ENCODE measurements at regions not wholly inside any gene's neighbourhood (a gene's known extent, or its start where the extent isn't known, plus 50 kb on each side); places are given as distances from the start of the nearest gene placed in this dataset.

- H3K4me3 ChIP-seq (ENCODE audit: low read depth, low read length), result no peak overlapping the region
- no peak for DNase-seq (ENCODE audit: low read depth)
- TF ChIP-seq POLR2A (IDR thresholded peaks at IDR 0.05; ENCODE audit: extremely low read depth, insufficient read length), result no peak
- no peak for TF ChIP-seq CTCF (IDR thresholded peaks at IDR 0.05; ENCODE audit: low read depth, low read length)
- TF ChIP-seq MAX (IDR thresholded peaks at IDR 0.05; ENCODE audit: low read depth, low read length), result no peak
- no peak for TF ChIP-seq MYC (IDR thresholded peaks at IDR 0.05; ENCODE audit: low read depth, low read length)
These were observed 158.0 kb downstream of the SDHAF3 start for GRCh38 chr7:97275475-97275874.

- TF ChIP-seq MAX (IDR thresholded peaks at IDR 0.05; ENCODE audit: low read depth, low read length) (no peak), POLR2A (IDR thresholded peaks at IDR 0.05; ENCODE audit: extremely low read depth, insufficient read length) (no peak), MYC (IDR thresholded peaks at IDR 0.05; ENCODE audit: low read depth, low read length) (no peak), CTCF (IDR thresholded peaks at IDR 0.05; ENCODE audit: low read depth, low read length) (no peak)
- DNase-seq (ENCODE audit: low read depth), result no peak
- no peak overlapping the region for H3K4me3 ChIP-seq (ENCODE audit: low read depth, low read length)
These were observed 163.5 kb downstream of the SDHAF3 start for GRCh38 chr7:97280950-97281349.

- DNase-seq (ENCODE audit: low read depth), result no peak
- TF ChIP-seq MAX (IDR thresholded peaks at IDR 0.05; ENCODE audit: low read depth, low read length) (no peak), POLR2A (IDR thresholded peaks at IDR 0.05; ENCODE audit: extremely low read depth, insufficient read length) (no peak), CTCF (IDR thresholded peaks at IDR 0.05; ENCODE audit: low read depth, low read length) (no peak), MYC (IDR thresholded peaks at IDR 0.05; ENCODE audit: low read depth, low read length) (no peak)
- no peak overlapping the region for H3K4me3 ChIP-seq (ENCODE audit: low read depth, low read length)
These were observed 167.8 kb downstream of the SDHAF3 start for GRCh38 chr7:97285348-97285747.

GRCh38 chr7:97293031-97293430, 175.5 kb downstream of the SDHAF3 start:
- DNase-seq (ENCODE audit: low read depth), result no peak
- TF ChIP-seq MAX (IDR thresholded peaks at IDR 0.05; ENCODE audit: low read depth, low read length) (no peak), CTCF (IDR thresholded peaks at IDR 0.05; ENCODE audit: low read depth, low read length) (no peak), POLR2A (IDR thresholded peaks at IDR 0.05; ENCODE audit: extremely low read depth, insufficient read length) (no peak), MYC (IDR thresholded peaks at IDR 0.05; ENCODE audit: low read depth, low read length) (no peak)
- H3K4me3 ChIP-seq (ENCODE audit: low read depth, low read length), result no peak overlapping the region

GRCh38 chr7:97298561-97298960, 181.1 kb downstream of the SDHAF3 start:
- no peak for DNase-seq (ENCODE audit: low read depth)
- TF ChIP-seq POLR2A (IDR thresholded peaks at IDR 0.05; ENCODE audit: extremely low read depth, insufficient read length) (no peak), CTCF (IDR thresholded peaks at IDR 0.05; ENCODE audit: low read depth, low read length) (no peak), MAX (IDR thresholded peaks at IDR 0.05; ENCODE audit: low read depth, low read length) (no peak), MYC (IDR thresholded peaks at IDR 0.05; ENCODE audit: low read depth, low read length) (no peak)
- no peak overlapping the region for H3K4me3 ChIP-seq (ENCODE audit: low read depth, low read length)

- H3K4me3 ChIP-seq (ENCODE audit: low read depth, low read length), result no peak overlapping the region
- DNase-seq (ENCODE audit: low read depth), result no peak
- TF ChIP-seq POLR2A (IDR thresholded peaks at IDR 0.05; ENCODE audit: extremely low read depth, insufficient read length) (no peak), MYC (IDR thresholded peaks at IDR 0.05; ENCODE audit: low read depth, low read length) (no peak), CTCF (IDR thresholded peaks at IDR 0.05; ENCODE audit: low read depth, low read length) (no peak), MAX (IDR thresholded peaks at IDR 0.05; ENCODE audit: low read depth, low read length) (no peak)
These were observed 188.1 kb downstream of the SDHAF3 start for GRCh38 chr7:97305589-97305988.

Measured in NB4 (cell line).